ENCODE measurements at regions not wholly inside any gene's neighbourhood (a gene's known extent, or its start where the extent isn't known, plus 50 kb on each side); places are given as distances from the start of the nearest gene placed in this dataset.
A peak's percentile ranks its signal among the peaks of the same experiment; 100 is the strongest.

DNA sequence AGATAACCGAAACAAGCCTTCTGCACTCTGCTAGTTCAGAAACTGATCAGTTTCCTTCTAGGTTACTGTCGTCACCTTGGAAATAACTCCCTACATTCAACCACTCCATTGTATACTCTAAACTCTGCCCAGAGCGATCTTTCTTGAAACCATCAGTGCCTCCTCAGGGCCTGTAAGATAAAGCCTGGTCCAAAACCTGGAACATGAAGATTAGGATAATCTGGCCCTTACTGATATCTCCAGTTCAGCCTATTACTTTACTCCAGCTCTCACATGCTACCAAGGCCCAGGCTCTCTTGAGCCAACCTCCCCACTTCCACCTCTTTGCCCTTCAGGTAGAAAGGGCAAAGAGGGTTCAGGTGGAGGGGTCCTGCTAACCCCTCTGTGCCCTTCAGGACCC lies 125.3 kb upstream of the RXFP2 start:
- no peak for DNase-seq

DNA sequence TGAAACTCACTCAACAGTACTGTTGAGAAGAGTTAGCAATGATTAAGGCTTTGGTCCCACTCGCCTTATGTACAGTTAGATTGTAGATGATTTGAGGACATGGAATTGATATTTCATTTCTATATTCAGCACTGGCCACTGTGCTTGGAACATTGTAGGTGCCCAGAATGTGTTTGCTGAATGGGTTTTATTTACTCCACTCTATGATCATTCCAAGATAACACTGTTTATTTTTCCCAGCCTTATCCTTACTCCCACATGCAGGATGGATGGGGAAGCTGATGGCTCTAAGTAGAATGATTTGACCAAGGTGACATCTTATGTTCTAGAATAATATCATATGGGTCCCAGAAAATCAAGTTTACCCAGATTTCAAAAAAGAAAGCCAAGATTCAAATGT lies 124.6 kb upstream of the RXFP2 start:
- no peak for DNase-seq

DNA sequence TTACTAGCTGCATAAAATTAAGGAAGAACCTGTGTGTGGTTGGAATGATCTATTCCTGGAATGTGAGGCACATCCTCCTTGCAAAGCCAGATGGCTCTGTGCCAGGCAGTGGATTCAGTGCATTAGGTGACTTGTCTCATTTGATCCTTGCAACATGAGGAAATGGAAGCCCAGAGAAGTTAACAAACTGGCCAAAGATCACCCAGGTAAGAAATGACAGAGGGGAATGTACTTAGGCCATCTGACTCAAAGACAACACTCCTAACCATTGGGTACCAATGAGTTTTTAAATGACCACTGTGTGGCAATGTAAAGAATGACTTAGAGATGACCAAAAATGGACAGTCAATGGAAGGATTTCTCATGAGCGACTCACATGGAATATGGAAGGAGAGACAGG lies 114.2 kb upstream of the RXFP2 start:
- peak; percentile 58 for DNase-seq

DNA sequence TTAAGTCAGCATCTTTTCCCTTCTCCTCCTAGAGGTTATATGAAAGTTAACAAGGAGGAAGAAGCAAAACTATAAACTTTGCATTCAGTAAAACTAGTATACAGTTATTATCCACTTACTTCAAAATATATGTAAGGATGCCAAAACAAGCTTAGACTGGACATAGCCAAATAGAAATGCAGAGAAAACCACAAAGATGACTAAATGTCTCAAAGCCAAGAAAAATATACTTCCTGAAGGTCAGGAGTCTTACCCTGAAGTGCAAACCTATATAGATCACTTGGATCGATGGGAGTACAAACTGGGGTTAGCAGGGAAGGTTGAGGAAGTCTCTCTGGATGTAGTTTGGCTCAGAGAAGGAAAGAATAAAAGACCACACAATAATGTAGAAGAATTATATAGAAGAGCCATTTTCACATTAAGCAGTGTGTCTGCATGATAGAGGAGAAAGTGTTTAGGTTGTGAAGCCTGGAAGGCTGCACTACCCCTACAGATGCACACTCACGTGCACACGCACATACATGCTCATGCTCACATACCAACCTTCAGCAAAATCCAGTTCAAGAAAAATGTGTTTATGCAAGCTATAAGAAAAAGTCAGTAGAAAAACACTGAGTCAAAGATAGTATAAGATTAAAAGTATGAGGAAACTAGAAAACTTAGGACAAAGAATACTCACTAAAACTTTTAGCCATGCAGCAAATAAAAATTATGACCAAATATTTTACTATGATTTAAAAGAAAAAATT lies 112.1 kb upstream of the RXFP2 start:
- DNase-seq: peak; percentile 50

DNA sequence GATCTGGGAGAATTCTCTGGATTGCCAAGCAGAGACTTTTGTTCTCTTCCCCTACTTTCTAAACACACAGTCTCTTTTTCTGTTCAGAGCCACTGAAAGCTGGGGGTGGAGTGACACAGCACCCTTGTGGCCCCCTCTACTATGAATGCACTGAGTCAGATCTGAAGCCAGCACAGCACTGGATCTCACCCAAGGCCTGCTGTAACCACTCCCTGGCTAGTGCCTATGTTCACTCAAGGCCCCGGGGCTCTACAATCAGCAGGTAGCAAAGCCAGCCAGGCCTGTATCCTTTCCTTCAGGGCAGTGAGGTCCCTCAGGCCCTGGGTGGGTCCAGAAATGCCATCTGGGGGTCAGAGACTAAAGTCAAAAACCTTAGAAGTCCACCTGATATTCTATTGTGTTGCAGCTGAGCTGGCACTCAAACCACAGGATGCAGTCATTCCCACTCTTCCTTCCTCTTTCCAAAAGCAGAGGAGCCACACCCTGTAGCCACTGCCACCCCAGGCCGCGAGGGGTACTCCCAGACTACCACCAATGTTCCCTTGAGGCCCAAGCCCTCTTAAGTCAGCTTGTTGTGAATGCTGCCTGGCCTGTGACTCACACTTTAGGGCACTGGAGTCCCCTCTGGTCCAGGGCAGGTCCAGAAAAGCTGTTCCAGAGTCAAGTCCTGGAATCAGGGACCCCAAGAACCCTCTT lies 110.1 kb upstream of the RXFP2 start:
- DNase-seq: peak; percentile 64

DNA sequence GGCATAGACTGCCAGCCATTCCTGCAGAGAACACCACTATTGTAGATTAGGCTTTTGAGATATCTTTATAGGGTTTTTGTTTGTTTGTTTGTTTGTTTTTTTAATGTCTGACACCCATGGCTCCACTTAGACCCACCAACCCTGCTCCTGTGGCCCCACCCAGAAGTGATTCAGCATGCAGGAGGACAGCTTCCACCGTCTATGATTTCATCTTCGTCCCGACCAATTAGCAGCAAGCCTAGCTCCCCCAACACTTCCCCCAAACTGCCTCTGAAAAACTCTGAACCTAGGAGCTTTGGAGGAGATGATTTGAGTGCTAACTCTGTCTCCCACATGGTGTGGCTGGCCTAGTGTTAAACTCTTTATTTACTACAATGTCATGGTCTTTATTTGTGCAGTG lies 108.3 kb upstream of the RXFP2 start:
- DNase-seq: peak; percentile 25

DNA sequence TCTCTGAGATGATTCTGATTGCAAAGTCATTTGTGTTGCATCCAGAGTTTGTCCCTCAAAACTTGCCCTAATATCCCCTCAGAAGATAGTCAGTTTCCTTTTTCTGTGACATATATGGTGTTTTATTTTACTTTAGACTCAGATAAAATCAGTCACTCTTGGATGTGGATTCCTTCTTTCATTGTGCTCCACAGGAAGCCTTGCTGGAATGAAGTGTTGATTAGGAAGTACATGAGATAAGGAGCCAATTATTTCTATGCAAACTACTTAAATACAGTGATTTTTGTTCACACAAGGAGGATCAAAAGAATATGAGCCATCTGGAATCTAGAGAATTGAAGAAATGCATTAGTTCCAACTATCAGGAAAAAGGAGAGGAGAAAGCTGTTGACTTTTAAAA lies 107.6 kb upstream of the RXFP2 start:
- DNase-seq: no peak

DNA sequence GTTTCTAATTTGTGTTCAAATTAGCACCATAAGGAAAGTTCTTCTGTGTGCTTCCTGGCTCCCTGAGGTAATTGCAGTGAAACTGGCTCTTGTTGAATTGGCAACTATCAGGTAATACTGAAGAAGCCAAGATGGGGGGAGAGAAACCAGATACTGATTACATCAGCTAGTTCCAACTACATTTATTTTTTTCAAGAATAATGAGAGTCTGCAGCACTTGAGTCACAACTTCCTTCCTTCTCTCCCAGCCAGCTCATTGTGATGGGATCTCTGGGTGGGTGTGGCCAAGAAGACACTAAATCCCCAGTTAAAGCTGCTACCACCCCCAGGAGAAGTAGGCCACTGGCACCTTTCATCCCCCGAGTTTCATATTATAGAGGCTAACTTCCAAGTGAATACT lies 100.7 kb upstream of the RXFP2 start:
- DNase-seq: peak; percentile 87

DNA sequence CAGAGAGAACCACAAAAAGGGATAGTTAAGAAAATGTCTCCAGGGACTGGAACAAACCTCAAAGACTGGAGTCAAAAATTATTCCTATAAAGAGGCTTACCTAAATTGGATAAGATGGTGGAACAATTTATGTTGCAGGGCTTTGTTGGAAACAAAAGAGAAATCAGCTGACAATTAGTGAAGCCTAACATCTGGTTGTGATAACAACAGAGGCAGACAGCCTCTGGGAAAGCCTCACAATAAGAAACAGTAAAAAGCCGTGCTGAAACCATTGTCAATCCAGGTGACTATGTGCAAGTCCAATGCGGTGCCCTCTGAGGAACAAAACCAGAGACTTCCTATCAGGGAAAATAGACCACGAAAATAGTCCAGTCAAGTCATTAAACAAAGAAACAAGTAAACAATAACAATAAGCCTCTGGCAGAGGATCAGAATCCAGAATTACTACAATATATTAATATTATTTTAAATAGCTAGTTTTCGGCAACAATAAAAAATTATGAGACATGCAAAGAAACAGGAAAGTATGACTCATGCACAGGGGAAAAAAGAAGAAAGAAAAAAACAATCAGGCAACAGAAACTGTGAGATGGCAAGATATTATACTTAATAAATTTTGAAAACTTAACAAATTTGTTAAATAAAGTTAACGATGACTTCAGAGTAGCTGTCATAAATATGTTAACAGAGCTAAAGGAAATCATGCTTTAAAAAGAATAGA lies 99.7 kb upstream of the RXFP2 start:
- DNase-seq: no peak

DNA sequence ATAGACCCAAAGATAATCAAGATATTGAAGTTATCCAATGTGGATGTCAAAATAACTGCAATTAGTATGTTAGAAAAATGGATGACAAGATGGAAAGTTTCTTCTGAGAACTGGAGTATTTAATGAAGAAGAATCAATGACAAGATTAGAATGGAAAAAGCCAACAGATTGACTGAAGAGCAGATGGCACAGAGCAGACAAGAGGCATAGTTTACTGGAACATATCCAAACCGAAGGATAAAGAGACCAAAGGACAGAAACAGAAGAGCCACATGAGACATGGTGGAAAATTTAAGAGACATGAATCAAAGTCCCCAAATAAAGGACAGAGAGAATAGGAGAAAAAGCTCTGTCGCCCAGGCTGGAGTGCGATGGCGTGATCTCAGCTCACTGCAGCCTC lies 89.6 kb upstream of the RXFP2 start:
- DNase-seq: no peak

DNA sequence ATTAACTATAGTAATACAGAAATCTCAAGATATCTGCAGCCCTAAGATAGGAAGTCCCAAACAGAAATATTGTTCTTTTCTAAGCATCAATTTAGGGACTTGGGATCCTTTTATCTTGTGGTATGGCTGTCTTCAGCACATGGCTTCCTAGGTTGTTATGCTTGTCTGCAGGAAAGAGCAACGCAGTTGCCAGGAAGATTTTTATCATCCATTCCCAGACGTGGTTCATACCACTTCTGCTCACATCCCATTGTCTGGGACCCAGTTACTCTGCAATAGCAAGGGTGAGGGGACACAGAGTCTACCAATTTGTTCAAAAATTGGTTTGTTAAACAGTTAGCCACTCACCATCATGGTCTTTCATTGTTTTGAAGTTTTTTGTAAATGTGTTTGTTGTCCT lies 85.6 kb upstream of the RXFP2 start:
- no peak for DNase-seq

DNA sequence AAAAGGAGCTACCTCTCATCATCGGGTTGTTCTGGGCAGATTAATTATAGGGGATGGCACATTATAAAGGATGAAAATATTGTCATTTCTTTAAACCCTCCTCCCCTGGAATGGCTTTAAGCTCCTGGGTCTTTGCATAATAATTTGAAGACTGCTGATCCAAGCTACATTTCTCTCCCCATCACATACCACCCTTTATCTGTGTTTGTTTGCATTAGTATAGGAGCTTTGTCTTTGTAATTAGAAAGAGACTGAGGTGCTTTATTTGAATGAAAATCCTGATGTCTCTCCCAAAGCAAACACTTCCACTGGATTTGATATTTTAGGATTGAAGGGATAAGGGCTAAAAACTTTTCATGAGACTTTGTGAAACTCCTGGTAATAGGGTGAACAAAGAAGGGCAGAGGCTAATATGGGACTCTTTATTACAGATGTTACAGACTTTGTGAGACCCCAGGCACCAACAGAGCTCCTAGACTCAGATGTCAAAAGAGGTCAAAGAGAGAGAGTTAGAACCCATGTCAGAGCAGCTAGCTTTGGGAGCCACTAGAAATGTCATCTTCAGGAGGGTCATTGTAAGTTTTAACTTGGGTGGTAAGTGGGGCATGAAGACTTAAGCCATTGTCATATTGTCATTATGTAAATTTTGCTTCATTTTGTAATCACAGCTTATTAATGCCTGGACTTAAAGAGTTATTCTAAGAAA lies 75.3 kb upstream of the RXFP2 start:
- DNase-seq: no peak

DNA sequence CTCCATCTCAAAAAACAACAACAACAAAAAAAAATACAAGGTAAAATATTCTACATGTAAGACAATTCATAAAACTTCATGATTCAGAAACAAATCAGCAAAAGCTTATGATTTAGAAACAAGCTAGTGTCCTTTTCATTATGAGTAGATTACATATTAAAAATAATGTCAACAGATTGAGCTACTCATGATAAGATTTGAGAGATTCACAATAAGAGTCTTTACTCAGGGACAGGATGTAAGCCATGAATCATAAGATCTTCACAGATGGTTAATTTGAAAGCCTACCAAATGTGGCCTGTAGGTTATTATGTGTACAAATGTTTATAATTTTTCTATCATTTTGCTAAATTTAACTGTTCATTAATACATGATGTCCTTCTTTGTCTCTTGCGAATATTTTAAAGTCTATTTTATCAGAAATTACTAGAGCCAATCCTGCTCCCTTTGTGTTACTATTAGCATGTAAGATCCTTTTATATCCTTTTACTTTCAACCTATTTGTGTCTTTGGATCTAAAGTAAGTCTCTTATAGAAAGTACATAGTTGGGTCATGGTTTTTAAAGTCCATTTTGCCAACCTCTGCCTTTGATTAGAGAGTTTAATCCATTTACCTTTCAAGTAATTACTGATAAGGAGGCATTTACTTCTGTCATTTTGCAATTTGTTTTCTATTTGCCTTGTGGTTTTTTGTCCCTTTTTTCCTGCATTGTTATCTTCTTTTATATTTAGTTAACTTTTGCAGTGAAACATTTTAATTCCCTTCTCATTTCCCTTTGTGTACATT lies 68.3 kb upstream of the RXFP2 start:
- peak; percentile 23 for DNase-seq

DNA sequence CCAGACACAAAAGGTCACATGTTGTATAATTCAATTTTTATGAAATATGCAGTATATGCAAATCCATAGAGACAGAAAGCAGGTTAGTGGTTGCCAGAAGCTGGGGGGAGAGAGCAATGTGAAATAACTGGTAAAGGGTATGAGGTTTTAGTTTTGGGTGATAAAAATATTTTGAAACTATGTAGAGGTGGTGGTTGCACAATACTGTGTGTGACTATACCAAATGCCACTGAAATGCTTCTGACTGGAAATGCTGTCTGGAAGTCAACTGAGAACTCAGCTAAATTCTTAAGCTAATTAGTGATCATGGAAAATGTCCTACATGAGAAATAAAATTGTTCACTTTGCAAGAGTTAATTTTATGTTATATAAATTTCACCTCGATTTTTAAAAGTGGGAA lies 65.3 kb upstream of the RXFP2 start:
- peak; percentile 34 for DNase-seq

DNA sequence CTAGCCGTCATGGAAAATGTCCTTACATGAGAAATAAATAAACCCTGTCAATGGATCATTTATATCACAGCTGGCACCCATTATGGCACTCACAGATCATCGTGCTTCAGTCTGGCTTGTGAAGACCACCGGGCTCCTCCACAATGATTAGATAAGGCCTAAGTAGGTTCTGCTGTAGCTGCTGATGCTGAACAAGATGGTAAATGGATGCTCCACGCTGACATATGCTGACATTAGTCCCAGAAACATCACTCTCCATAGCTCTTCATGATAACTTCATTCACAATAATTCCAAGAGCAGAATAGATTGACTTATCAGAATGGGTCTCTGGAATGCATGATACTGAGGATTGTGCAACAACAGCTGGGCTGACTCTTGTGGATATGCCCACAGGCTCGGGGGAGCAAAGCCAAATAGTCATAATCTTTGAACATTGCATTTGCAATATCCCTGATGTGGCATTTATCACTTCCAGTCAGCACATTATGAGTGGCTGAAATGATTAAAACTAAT lies 63.8 kb upstream of the RXFP2 start:
- peak; percentile 70 for DNase-seq

DNA sequence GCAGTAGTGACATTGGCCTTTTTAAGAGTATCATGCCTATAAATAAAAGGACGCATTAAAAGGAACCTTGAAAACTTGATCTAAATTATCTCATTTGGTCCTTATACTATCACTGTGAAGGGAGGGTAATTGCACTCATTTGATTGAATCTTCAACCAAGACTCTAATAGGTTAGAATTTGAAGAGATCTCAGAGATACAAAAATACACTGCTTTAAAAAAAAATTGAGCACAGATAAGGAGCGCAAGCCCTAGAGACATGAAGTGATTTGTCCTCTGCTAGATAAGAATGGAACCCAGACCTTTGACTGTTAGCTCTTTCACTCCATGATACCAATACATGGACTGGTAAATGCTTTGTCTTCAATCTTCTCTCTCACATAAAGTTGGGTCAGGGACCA lies 58.2 kb upstream of the RXFP2 start:
- DNase-seq: no peak

DNA sequence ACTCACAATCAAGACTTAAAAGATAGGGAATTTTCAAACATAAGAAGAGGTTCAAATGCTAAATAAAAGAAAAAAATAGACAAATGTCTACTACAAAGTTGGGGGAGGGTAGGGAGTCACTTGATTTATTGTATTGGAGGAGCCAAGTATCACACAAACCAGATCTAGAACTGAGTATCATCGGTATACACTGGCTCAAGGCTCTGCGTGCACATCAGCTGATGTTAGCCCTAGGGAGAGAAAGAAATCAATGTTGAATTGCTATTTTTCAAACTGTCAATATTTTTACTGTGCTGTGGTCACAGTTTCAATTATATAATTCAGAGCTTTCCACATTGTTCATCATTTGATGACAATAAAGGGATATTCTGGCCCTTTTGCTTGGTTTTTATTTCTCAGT lies 54.9 kb upstream of the RXFP2 start:
- DNase-seq: no peak

DNA sequence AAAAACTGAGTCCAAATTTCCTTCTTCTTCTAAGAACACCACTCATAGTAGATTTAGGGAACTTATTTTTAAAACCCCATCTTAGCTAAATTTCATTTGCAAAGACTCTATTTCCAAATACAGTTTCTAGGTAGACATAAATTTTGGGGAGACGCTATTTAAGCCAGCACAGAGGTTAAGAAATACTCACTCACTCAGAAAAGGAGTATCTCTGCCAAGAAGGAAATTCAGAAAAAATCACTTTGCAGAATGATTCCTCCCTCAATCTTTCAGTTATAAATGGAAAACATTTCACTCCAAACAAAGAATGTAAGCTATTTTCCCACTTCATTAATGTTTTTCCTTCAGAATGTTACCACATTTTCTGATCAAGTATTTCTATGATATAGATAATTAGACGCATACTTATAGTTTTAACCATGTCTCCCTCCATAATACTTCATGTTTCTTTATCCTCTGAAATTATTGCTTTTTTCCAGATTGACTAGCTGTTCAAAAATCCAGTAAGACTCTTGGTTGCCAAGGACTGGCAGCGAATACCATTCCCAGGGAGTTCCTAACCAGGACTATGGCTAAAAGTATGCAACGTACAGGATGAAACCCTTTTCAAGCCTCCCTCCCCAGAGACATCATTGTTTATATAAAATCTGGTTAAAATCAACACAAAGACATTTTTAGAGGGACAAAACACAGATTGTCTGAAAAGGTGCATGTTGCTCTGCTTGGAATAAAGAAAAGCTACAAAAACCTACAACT lies 52.5 kb upstream of the RXFP2 start:
- peak; percentile 4 for DNase-seq

Data from EL (cell line).